ENCODE measurements at regions not wholly inside any gene's neighbourhood (a gene's known extent, or its start where the extent isn't known, plus 50 kb on each side); places are given as distances from the start of the nearest gene placed in this dataset.
A peak's percentile ranks its signal among the peaks of the same experiment; 100 is the strongest.

DNA sequence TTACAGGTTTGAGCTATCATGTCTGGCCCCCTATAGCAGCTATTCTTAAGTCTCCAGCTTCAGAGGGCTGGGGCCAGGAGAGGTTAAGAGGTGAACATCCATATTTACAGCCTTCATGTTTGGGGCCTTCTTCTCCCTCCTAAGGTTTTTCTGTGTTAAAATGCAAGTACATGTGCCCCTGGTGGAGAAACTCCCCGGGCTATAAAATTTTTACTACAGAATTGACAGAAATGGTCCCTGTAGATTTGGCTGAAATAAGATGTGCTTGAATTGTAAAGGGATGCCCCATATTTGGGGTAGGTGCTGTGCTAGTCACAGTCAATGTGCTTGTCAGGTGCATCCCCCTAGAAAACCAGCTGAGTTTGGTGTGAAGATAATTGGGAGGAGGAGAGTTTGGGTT is 263.3 kb upstream of the CXCR4 start:
- ATAC-seq (no peak), DNase-seq (ENCODE audit: low read depth, low spot score) (no peak), FAIRE-seq (no peak)
- SMC1A ChIA-PET (ENCODE audit: uncharacterized antibody, unreplicated experiment) = interaction anchor here (0.7 to 13.2 kb wide), 33 partner anchors 9 to 486 kb away, joined by 3 to 348 read pairs (median 8); no protein-coding TSS in a partner anchor
- H3K27ac ChIP-seq (ENCODE audit: control insufficient read depth, insufficient read depth) = peak overlapping the region; percentile 45; the same call in 1 of the 2 replicates
- CTCF ChIA-PET = interaction anchor here (0.6 to 13.1 kb wide), 23 partner anchors 9 to 585 kb away, joined by 3 to 378 read pairs (median 4); no protein-coding TSS in a partner anchor
- H3K9me3 ChIP-seq (replicated peaks; ENCODE audit: control insufficient read depth, insufficient read depth, low read length) = peaks cover under 1% of the 10 kb centered on the region; the same call in 1 of the 3 replicates
- no peak for TF ChIP-seq CHD1 (IDR thresholded peaks at IDR 0.05; ENCODE audit: low read depth, low read length)
- TF ChIP-seq CEBPB (IDR thresholded peaks at IDR 0.05; ENCODE audit: borderline replicate concordance in 1 of 2, low read depth in 2 of 2, low read length in 2 of 2) = no peak
- TF ChIP-seq RAD51 (IDR thresholded peaks at IDR 0.05) = no peak
- no peak for TF ChIP-seq MEF2B (IDR thresholded peaks at IDR 0.05; ENCODE audit: partially characterized antibody, poor library complexity, severe bottlenecking)
- no peak for TF ChIP-seq ZZZ3 (IDR thresholded peaks at IDR 0.05; ENCODE audit: control insufficient read depth, insufficient read length, low read depth)
- TF ChIP-seq SUZ12 (IDR thresholded peaks at IDR 0.05; ENCODE audit: unreplicated experiment) = no peak
- TF ChIP-seq ZBED1 (IDR thresholded peaks at IDR 0.05; ENCODE audit: borderline replicate concordance) = no peak
- TF ChIP-seq IRF4 (IDR thresholded peaks at IDR 0.05; ENCODE audit: low read depth, low read length) = no peak
- TF ChIP-seq PAX8 (IDR thresholded peaks at IDR 0.05) = no peak
- no peak for TF ChIP-seq RB1 (IDR thresholded peaks at IDR 0.05; ENCODE audit: borderline replicate concordance)
- WGBS (ENCODE audit: insufficient coverage, insufficient replicate concordance, low lambda C conversion rate, missing lambda C conversion rate) = 56% methylated on average over 1 of the region's 1 CpG
- H3K4me1 ChIP-seq (ENCODE audit: control insufficient read depth, insufficient read depth, low read length) = peaks cover 38% of the 10 kb centered on the region
- H3K4me2 ChIP-seq (ENCODE audit: control insufficient read depth, insufficient read depth) = peak overlapping the region; percentile 76
- POLR2A ChIA-PET = interaction anchor here (1.2 to 2.4 kb wide), 4 partner anchors 127 to 331 kb away, joined by 4 to 8 read pairs (median 5); no protein-coding TSS in a partner anchor
- H3K9ac ChIP-seq (ENCODE audit: control insufficient read depth, insufficient read depth, low read length) = no peak overlapping the region
- no peak overlapping the region; the same call in 1 of the 2 replicates for H2AFZ ChIP-seq (ENCODE audit: control insufficient read depth, low read depth, low read length)
- H3K36me3 ChIP-seq (ENCODE audit: control insufficient read depth in 2 of 2, insufficient read depth in 2 of 2, low read length in 1 of 2) = no peaks in the 10 kb centered on the region
- no peak overlapping the region for H3K4me3 ChIP-seq
- in situ Hi-C loops (cut with MboI) = loop anchor here (5.0 to 25.0 kb wide), 3 partner anchors 249 to 1394 kb away; no protein-coding TSS in a partner anchor
- RAD21 ChIA-PET (ENCODE audit: unreplicated experiment) = interaction anchor here (0.9 to 11.9 kb wide), 29 partner anchors 9 to 583 kb away, joined by 3 to 254 read pairs (median 5); partner anchors contain the start of gene DARS1
- no peaks in the 10 kb centered on the region for H3K79me2 ChIP-seq (ENCODE audit: control insufficient read depth, insufficient read depth, low read length)
- no peaks in the 10 kb centered on the region for H3K27me3 ChIP-seq (replicated peaks in 1 of 2; ENCODE audit: control insufficient read depth in 2 of 2, insufficient read depth in 2 of 2, low read length in 1 of 2)
- no TSS peak for BruUV-seq (replicated peaks)
- intact Hi-C loops (cut with micrococcal nuclease; ENCODE audit: unreplicated experiment) = no loop called here
- no peaks in the 10 kb centered on the region for H4K20me1 ChIP-seq (ENCODE audit: control insufficient read depth, insufficient read depth)

Measured in GM12878 (cell line).